ENCODE measurements at regions not wholly inside any gene's neighbourhood (a gene's known extent, or its start where the extent isn't known, plus 50 kb on each side); places are given as distances from the start of the nearest gene placed in this dataset.

DNA sequence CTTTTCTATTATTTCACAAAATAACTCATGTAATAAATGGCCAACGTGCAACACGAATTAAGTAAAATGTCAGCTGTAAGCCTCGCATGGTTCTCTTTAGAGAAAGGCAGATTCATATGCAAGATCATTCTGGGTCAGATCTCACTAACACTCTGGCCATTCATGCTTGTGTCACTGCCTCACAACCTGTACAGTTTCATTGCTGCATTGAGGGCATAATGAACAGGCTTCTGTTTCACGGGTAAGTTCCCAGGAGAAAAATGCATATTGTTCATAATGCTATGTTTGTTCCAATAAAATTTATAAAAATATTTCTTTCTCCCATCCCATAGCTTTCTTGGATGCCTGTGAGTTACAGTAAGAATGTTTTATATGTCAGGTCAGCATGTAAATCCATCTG lies 734.0 kb upstream of the ANKRD30A start:
- H3K9me3 ChIP-seq (ENCODE audit: severe bottlenecking): no peaks in the 10 kb centered on the region
- no peak overlapping the region for H3K27ac ChIP-seq (ENCODE audit: poor library complexity, severe bottlenecking)
- H3K27me3 ChIP-seq (ENCODE audit: insufficient read depth, poor library complexity, severe bottlenecking): no peaks in the 10 kb centered on the region
- no peaks in the 10 kb centered on the region for H3K4me1 ChIP-seq (ENCODE audit: insufficient read depth, poor library complexity, severe bottlenecking)
- no peak for TF ChIP-seq CTCF (IDR thresholded peaks at IDR 0.05; ENCODE audit: poor library complexity, severe bottlenecking)
- H3K4me3 ChIP-seq (ENCODE audit: severe bottlenecking): no peak overlapping the region
- DNase-seq (ENCODE audit: low spot score) (no peak), ATAC-seq (ENCODE audit: low read depth) (no peak)
- no peaks in the 10 kb centered on the region for H3K36me3 ChIP-seq (ENCODE audit: low read depth)

DNA sequence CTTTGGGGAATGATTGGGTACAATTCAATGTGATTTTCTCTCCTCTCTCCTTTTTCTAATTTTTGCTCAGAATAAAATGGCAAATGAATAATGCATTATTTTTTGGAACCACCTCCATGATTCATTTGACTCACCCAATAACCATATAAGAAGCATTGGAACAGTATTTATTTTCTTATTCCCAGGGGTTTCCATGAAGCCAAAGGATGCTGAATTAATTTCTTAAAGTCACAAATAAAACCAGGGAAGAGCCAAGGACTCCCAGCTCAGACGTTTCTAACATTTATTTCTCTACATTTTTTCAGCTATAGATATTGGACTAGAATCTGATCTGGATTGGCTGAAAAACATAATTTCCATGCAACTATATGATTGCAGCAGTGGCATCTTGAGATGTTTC lies 735.2 kb upstream of the ANKRD30A start:
- no peak for TF ChIP-seq CTCF (IDR thresholded peaks at IDR 0.05; ENCODE audit: poor library complexity, severe bottlenecking)
- no peak for DNase-seq (ENCODE audit: low spot score)
- no peak overlapping the region for H3K27ac ChIP-seq (ENCODE audit: poor library complexity, severe bottlenecking)

GRCh38 chr10:36388166-36388565 lies 737.2 kb upstream of the ANKRD30A start:
- no peak for ATAC-seq (ENCODE audit: low read depth)
- no peak overlapping the region for H3K27ac ChIP-seq (ENCODE audit: poor library complexity, severe bottlenecking)
- H3K27me3 ChIP-seq (ENCODE audit: insufficient read depth, poor library complexity, severe bottlenecking): no peaks in the 10 kb centered on the region
- no peak for DNase-seq (ENCODE audit: low spot score)
- H3K4me3 ChIP-seq (ENCODE audit: severe bottlenecking): no peak overlapping the region
- H3K9me3 ChIP-seq (ENCODE audit: severe bottlenecking): no peaks in the 10 kb centered on the region
- no peaks in the 10 kb centered on the region for H3K4me1 ChIP-seq (ENCODE audit: insufficient read depth, poor library complexity, severe bottlenecking)
- H3K36me3 ChIP-seq (ENCODE audit: low read depth): no peaks in the 10 kb centered on the region
- TF ChIP-seq CTCF (IDR thresholded peaks at IDR 0.05; ENCODE audit: poor library complexity, severe bottlenecking): no peak

More for the DNA sequence above, 735.2 kb upstream of the ANKRD30A start:
- H3K4me3 ChIP-seq (ENCODE audit: severe bottlenecking): no peak overlapping the region
- no peak for ATAC-seq (ENCODE audit: low read depth)
- no peaks in the 10 kb centered on the region for H3K9me3 ChIP-seq (ENCODE audit: severe bottlenecking)
- no peaks in the 10 kb centered on the region for H3K27me3 ChIP-seq (ENCODE audit: insufficient read depth, poor library complexity, severe bottlenecking)
- no peaks in the 10 kb centered on the region for H3K36me3 ChIP-seq (ENCODE audit: low read depth)
- H3K4me1 ChIP-seq (ENCODE audit: insufficient read depth, poor library complexity, severe bottlenecking): no peaks in the 10 kb centered on the region

DNA sequence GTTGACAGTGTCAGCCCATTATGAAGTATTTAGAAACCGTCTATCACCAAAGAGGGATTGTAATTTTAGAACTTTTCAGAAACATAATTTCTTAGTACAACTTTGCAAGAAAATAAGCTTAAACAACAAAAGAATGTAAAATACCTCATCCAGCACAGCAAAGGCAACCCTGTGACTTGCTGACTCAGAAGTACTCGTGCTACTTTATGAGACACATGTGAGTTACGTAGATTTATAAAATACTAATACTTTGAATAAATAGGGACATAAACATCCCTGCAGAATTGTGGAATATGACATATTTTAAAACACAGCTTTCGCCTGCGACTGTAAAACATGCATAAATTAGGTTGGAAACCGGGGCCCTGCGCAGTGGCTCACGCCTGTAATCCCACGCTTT lies 739.7 kb upstream of the ANKRD30A start:
- no peaks in the 10 kb centered on the region for H3K4me1 ChIP-seq (ENCODE audit: insufficient read depth, poor library complexity, severe bottlenecking)
- no peak for DNase-seq (ENCODE audit: low spot score)
- H3K36me3 ChIP-seq (ENCODE audit: low read depth): no peaks in the 10 kb centered on the region
- no peak overlapping the region for H3K4me3 ChIP-seq (ENCODE audit: severe bottlenecking)
- H3K27ac ChIP-seq (ENCODE audit: poor library complexity, severe bottlenecking): no peak overlapping the region
- TF ChIP-seq CTCF (IDR thresholded peaks at IDR 0.05; ENCODE audit: poor library complexity, severe bottlenecking): no peak
- no peaks in the 10 kb centered on the region for H3K9me3 ChIP-seq (ENCODE audit: severe bottlenecking)
- H3K27me3 ChIP-seq (ENCODE audit: insufficient read depth, poor library complexity, severe bottlenecking): no peaks in the 10 kb centered on the region
- ATAC-seq (ENCODE audit: low read depth): no peak

DNA sequence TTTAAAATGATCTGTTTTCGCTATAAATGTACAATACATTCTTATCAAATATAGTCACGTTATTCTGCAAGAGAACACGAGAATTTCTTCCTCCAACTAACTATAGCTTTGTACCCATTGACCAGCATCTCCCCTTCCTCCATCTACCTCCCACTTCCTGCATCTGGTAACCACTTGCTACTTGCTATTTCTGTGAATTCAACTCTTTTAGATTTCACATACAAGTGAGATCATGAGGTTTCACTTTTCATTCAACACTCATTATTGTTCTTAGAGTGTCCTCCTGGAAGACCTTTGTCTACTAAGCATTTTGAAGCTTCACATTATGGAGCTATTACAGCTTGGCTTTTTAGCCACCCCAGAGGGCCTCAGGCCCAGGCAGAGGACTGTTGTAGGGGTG lies 741.3 kb upstream of the FZD8 start:
- ATAC-seq (ENCODE audit: low read depth) (no peak), DNase-seq (ENCODE audit: low spot score) (no peak)
- TF ChIP-seq CTCF (IDR thresholded peaks at IDR 0.05; ENCODE audit: poor library complexity, severe bottlenecking): no peak
- Histone ChIP-seq H3K36me3 (ENCODE audit: low read depth) (no peaks in the 10 kb centered on the region), H3K9me3 (ENCODE audit: severe bottlenecking) (no peaks in the 10 kb centered on the region), H3K4me3 (ENCODE audit: severe bottlenecking) (no peak overlapping the region), H3K27me3 (ENCODE audit: insufficient read depth, poor library complexity, severe bottlenecking) (no peaks in the 10 kb centered on the region), H3K27ac (ENCODE audit: poor library complexity, severe bottlenecking) (no peak overlapping the region), H3K4me1 (ENCODE audit: insufficient read depth, poor library complexity, severe bottlenecking) (no peaks in the 10 kb centered on the region)
